WTC11 (cell line): ENCODE measurements at regions not wholly inside any gene's neighbourhood (a gene's known extent, or its start where the extent isn't known, plus 50 kb on each side); places are given as distances from the start of the nearest gene placed in this dataset.

Experiments
- ATAC-seq: fragments of 200-7000 bp; cut with Tn5 transposase; 2 replicates; pipeline ENCODE4 v1.10.0; 2021; ENCODE audit warnings: mild to moderate bottlenecking, moderate library complexity
- CTCF ChIA-PET: fragments of 300-600 bp; sonication (Branson Sonifier 250); formaldehyde crosslinking; loops from one replicate; lab custom pipeline; 2021; ENCODE audit warnings: antibody characterized with exemption; lab: Charles Lee
- POLR2A ChIA-PET: fragments of 350-600 bp; sonication (Branson Sonifier 250); formaldehyde crosslinking; loops from one replicate; lab custom pipeline; 2021; ENCODE audit warnings: antibody characterized with exemption; lab: Charles Lee
- DNase-seq: peaks from one replicate; pipeline ENCODE4 v3.0.0; 2021; ENCODE audit warnings: low spot score
- H3K27ac Mint-ChIP-seq: 2 replicates; pipeline ENCODE4 v1.8.0; 2021; ENCODE audit warnings: mixed read lengths
- H3K27me3 Mint-ChIP-seq: 2 replicates; pipeline ENCODE4 v1.8.0; 2021; ENCODE audit warnings: low read depth, mild to moderate bottlenecking, moderate library complexity, mixed read lengths
- H3K36me3 Mint-ChIP-seq: 2 replicates; pipeline ENCODE4 v1.8.0; 2021; ENCODE audit warnings: mixed read lengths
- H3K4me1 Mint-ChIP-seq: 2 replicates; pipeline ENCODE4 v1.8.0; 2022; ENCODE audit warnings: mixed read lengths
- H3K4me3 Mint-ChIP-seq: 2 replicates; pipeline ENCODE4 v1.8.0; 2021; ENCODE audit warnings: mild to moderate bottlenecking, moderate library complexity, mixed read lengths
- H3K9me3 Mint-ChIP-seq: 2 replicates; pipeline ENCODE4 v1.8.0; 2021; ENCODE audit warnings: mixed read lengths
- ATF2 ChIP-seq: sonication (generic); formaldehyde crosslinking; IDR thresholded peaks from 2 replicates; pipeline ENCODE4 v1.8.1; 2022; ENCODE audit warnings: low read depth, missing genetic modification reagents, borderline replicate concordance
- CREM ChIP-seq: sonication (generic); formaldehyde crosslinking; IDR thresholded peaks from 2 replicates; pipeline ENCODE4 v1.8.1; 2022; ENCODE audit warnings: mild to moderate bottlenecking, missing genetic modification reagents, moderate library complexity
- EMX1 ChIP-seq: fragments of 250-450 bp; sonication (Bioruptor Pico); IDR thresholded peaks from 2 replicates; pipeline ENCODE4 v1.8.0; 2021; ENCODE audit warnings: mild to moderate bottlenecking
- ERG ChIP-seq: fragments of 250-450 bp; sonication (Bioruptor Pico); IDR thresholded peaks from 2 replicates; pipeline ENCODE4 v1.8.0; 2021; ENCODE audit warnings: mild to moderate bottlenecking
- FOXJ3 ChIP-seq: sonication (generic); formaldehyde crosslinking; IDR thresholded peaks from 2 replicates; pipeline ENCODE4 v1.9.0; 2021; ENCODE audit warnings: missing genetic modification reagents, mild to moderate bottlenecking, borderline replicate concordance
- HMGA2 ChIP-seq: fragments of 250-450 bp; sonication (Bioruptor Pico); IDR thresholded peaks from 2 replicates; pipeline ENCODE4 v1.4.0; 2021; ENCODE audit warnings: mild to moderate bottlenecking, moderate library complexity
- IRF2 ChIP-seq: sonication (generic); formaldehyde crosslinking; IDR thresholded peaks from 2 replicates; pipeline ENCODE4 v1.8.0; 2022; ENCODE audit warnings: low read depth, missing genetic modification reagents, borderline replicate concordance
- JAZF1 ChIP-seq: fragments of 250-450 bp; sonication (Bioruptor Pico); IDR thresholded peaks from 2 replicates; pipeline ENCODE4 v1.9.0; 2021; ENCODE audit warnings: moderate library complexity, mild to moderate bottlenecking, inconsistent platforms
- MXD4 ChIP-seq: fragments of 250-450 bp; sonication (Bioruptor Pico); IDR thresholded peaks from 2 replicates; pipeline ENCODE4 v1.8.0; 2021; ENCODE audit warnings: mild to moderate bottlenecking, moderate library complexity, borderline replicate concordance
- NFATC4 ChIP-seq: fragments of 250-450 bp; sonication (Bioruptor Pico); IDR thresholded peaks from 2 replicates; pipeline ENCODE4 v1.9.0; 2021; ENCODE audit warnings: mild to moderate bottlenecking
- NFE2L1 ChIP-seq: sonication (generic); formaldehyde crosslinking; IDR thresholded peaks from 2 replicates; pipeline ENCODE4 v1.8.1; 2023; ENCODE audit warnings: missing genetic modification reagents
- RORB ChIP-seq: fragments of 250-450 bp; sonication (Bioruptor Pico); IDR thresholded peaks from 2 replicates; pipeline ENCODE4 v1.9.0; 2021; ENCODE audit warnings: mild to moderate bottlenecking
- SMAD4 ChIP-seq: sonication (generic); formaldehyde crosslinking; IDR thresholded peaks from 2 replicates; pipeline ENCODE4 v1.8.0; 2022; ENCODE audit warnings: mild to moderate bottlenecking, missing genetic modification reagents
- TP53 ChIP-seq: sonication (generic); formaldehyde crosslinking; IDR thresholded peaks from 2 replicates; pipeline ENCODE4 v1.8.1; 2023; ENCODE audit warnings: mild to moderate bottlenecking, missing genetic modification reagents
- ZMAT4 ChIP-seq: fragments of 250-450 bp; sonication (Bioruptor Pico); IDR thresholded peaks from 2 replicates; pipeline ENCODE4 v1.9.0; 2021; ENCODE audit warnings: mild to moderate bottlenecking
- ZNF121 ChIP-seq: sonication (generic); formaldehyde crosslinking; IDR thresholded peaks from 2 replicates; pipeline ENCODE4 v1.8.0; 2023; ENCODE audit warnings: missing genetic modification reagents
- ZNF219 ChIP-seq: sonication (generic); formaldehyde crosslinking; IDR thresholded peaks from 2 replicates; pipeline ENCODE4 v1.8.0; 2023; ENCODE audit warnings: missing genetic modification reagents, mild to moderate bottlenecking, borderline replicate concordance
- ZNF263 ChIP-seq: sonication (generic); formaldehyde crosslinking; IDR thresholded peaks from 2 replicates; pipeline ENCODE4 v1.8.1; 2022; ENCODE audit warnings: low read depth, mild to moderate bottlenecking, moderate library complexity, missing genetic modification reagents
- ZNF281 ChIP-seq: sonication (generic); formaldehyde crosslinking; IDR thresholded peaks from 2 replicates; pipeline ENCODE4 v1.8.0; 2023; ENCODE audit warnings: mild to moderate bottlenecking, missing genetic modification reagents
- TF ChIP-seq, protein P1 (sequence below): sonication (generic); formaldehyde crosslinking; IDR thresholded peaks from 2 replicates; pipeline ENCODE4 v1.8.1; 2022; ENCODE audit warnings: mild to moderate bottlenecking, moderate library complexity, missing genetic modification reagents
- TF ChIP-seq, protein P2 (sequence below): fragments of 250-450 bp; sonication (Bioruptor Pico); IDR thresholded peaks from 2 replicates; pipeline ENCODE4 v1.9.0; 2021; ENCODE audit warnings: moderate library complexity, mild to moderate bottlenecking, inconsistent platforms, borderline replicate concordance
- TF ChIP-seq, protein P3 (sequence below): sonication (generic); formaldehyde crosslinking; IDR thresholded peaks from 2 replicates; pipeline ENCODE4 v1.8.0; 2023; ENCODE audit warnings: missing genetic modification reagents

- no peak for TF ChIP-seq SMAD4
- no peak for TF ChIP-seq ATF2 (CRISPR knock-in tag)
- no peak for TF ChIP-seq ZMAT4 (CRISPR knock-in tag)
These were observed 136.6 kb upstream of the NRBF2 start (continued) for GRCh38 chr10:62996516-62996915.

DNA sequence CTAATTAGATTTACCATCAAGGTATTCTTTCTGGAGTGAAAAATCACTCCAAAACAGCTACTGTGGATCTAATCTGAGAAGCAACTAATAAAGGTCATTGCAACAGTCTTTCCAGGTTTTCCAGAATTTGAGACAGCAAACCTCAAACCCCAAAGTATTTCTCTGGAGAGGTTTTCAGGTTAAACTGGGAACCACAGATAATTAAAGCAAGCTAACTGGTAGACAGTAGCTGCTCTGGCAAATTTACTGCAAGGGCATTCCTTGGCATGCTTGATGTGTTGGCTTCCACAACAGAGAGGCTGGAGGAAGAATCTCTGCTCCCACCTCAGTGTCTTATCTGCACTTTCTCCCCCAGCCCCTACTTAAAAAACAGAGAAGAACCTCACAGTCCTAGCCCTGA is 140.0 kb upstream of the NRBF2 start:
- no peak for TF ChIP-seq IRF2 (CRISPR knock-in tag)
- TF ChIP-seq ERG (CRISPR knock-in tag): no peak
- TF ChIP-seq, protein P1, sequence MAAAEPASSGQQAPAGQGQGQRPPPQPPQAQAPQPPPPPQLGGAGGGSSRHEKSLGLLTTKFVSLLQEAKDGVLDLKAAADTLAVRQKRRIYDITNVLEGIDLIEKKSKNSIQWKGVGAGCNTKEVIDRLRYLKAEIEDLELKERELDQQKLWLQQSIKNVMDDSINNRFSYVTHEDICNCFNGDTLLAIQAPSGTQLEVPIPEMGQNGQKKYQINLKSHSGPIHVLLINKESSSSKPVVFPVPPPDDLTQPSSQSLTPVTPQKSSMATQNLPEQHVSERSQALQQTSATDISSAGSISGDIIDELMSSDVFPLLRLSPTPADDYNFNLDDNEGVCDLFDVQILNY (CRISPR knock-in tag): no peak
- no peak for TF ChIP-seq CREM (CRISPR knock-in tag)
- TF ChIP-seq HMGA2: no peak
- TF ChIP-seq, protein P2, sequence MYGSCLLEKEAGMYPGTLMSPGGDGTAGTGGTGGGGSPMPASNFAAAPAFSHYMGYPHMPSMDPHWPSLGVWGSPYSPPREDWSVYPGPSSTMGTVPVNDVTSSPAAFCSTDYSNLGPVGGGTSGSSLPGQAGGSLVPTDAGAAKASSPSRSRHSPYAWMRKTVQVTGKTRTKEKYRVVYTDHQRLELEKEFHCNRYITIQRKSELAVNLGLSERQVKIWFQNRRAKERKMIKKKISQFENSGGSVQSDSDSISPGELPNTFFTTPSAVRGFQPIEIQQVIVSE (CRISPR knock-in tag): no peak
- TF ChIP-seq ZNF281 (CRISPR knock-in tag): no peak
- TF ChIP-seq NFE2L1 (CRISPR knock-in tag): no peak
- TF ChIP-seq, protein P3, sequence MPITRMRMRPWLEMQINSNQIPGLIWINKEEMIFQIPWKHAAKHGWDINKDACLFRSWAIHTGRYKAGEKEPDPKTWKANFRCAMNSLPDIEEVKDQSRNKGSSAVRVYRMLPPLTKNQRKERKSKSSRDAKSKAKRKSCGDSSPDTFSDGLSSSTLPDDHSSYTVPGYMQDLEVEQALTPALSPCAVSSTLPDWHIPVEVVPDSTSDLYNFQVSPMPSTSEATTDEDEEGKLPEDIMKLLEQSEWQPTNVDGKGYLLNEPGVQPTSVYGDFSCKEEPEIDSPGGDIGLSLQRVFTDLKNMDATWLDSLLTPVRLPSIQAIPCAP (CRISPR knock-in tag): no peak
- no peak for TF ChIP-seq FOXJ3 (CRISPR knock-in tag)
- no peak for TF ChIP-seq NFATC4
- TF ChIP-seq ZNF263 (CRISPR knock-in tag): no peak
- ATAC-seq (no peak), DNase-seq (no peak)
- ChIA-PET CTCF (interaction anchor here (0.6 kb wide), 1 partner anchor 175 kb away, joined by 4 read pairs; no protein-coding TSS in a partner anchor), POLR2A (no interaction called here)
- no peaks in the 10 kb centered on the region for H3K27me3 Mint-ChIP-seq
- H3K36me3 Mint-ChIP-seq: no peaks in the 10 kb centered on the region
- H3K27ac Mint-ChIP-seq: no peak overlapping the region
- H3K4me3 Mint-ChIP-seq: no peak overlapping the region
- no peaks in the 10 kb centered on the region for H3K4me1 Mint-ChIP-seq
- H3K9me3 Mint-ChIP-seq: no peaks in the 10 kb centered on the region; the same call in 1 of the 2 replicates

DNA sequence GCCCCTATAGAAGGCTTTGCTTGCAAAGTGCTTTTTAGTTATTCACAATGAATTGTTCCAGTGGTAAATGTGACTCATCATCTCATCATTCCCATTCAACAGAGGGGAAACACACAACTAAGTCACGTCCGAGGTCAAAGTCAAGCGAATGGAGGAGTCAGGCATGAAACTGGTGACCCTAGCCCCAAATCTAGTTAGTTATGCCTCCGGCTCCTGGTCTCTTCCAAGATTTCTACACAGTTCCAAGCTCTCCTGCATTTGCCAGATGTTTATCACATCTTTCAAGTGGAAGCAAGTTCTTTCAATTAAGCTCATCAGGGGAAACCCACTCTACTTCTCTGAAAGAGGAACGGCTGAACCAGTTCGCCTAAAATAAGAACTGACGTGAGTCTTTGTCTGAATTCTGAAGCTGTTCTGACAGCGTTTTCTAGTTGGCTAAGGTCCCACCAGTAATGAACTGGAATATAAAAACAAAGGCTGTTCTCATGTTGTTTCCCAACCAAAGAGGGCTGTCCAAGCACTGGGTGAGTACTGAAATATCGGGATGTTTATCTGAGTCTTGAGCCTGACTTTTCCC is 140.9 kb upstream of the NRBF2 start:
- DNase-seq (no peak), ATAC-seq (no peak)
- Mint-ChIP-seq H3K36me3 (no peaks in the 10 kb centered on the region), H3K27ac (no peak overlapping the region), H3K9me3 (no peaks in the 10 kb centered on the region; the same call in 1 of the 2 replicates), H3K27me3 (no peaks in the 10 kb centered on the region), H3K4me3 (no peak overlapping the region), H3K4me1 (no peaks in the 10 kb centered on the region)
- ChIA-PET CTCF (no interaction called here), POLR2A (no interaction called here)
- TF ChIP-seq ZNF121 (no peak), RORB (CRISPR knock-in tag) (no peak), JAZF1 (CRISPR knock-in tag) (no peak), TP53 (no peak), ZNF219 (CRISPR knock-in tag) (no peak), EMX1 (CRISPR knock-in tag) (no peak), MXD4 (CRISPR knock-in tag) (no peak), IRF2 (CRISPR knock-in tag) (no peak)
